Ovary (tissue), 7 donors: ENCODE measurements at regions not wholly inside any gene's neighbourhood (a gene's known extent, or its start where the extent isn't known, plus 50 kb on each side); places are given as distances from the start of the nearest gene placed in this dataset.

Experiments used
- DNase-seq, 5 donors: peaks; one replicate each; pipeline ENCODE4 v3.0.0-alpha.2; 2019 to 2020
- H3K27ac ChIP-seq, 2 donors: fragments of 200-600 bp; one replicate each; pipeline versions ENCODE4 v1.5.1 to v1.8.0; 2019 to 2022
- H3K27me3 ChIP-seq: fragments of 200-600 bp; one replicate; pipeline ENCODE4 v1.8.0; 2022
- H3K36me3 ChIP-seq: fragments of 200-600 bp; sonication (generic); one replicate; pipeline ENCODE4 v1.5.1; 2019
- H3K4me1 ChIP-seq: one replicate; pipeline ENCODE4 v1.8.1; 2013; ENCODE audit warnings: mild to moderate bottlenecking, moderate library complexity; ENCODE audit not compliant: insufficient read depth
- H3K4me3 ChIP-seq: fragments of 200-600 bp; sonication (generic); one replicate; pipeline ENCODE4 v1.5.1; 2017
- H3K9me3 ChIP-seq, 2 donors: fragments of 200-600 bp in 1 of 2; sonication (generic) in 1 of 2; one replicate each; pipeline versions ENCODE4 v1.5.1 to v1.8.1; 2013 to 2019; ENCODE audit warnings: mild to moderate bottlenecking in 1 of 2, moderate library complexity in 1 of 2
- CTCF ChIP-seq, 3 donors: fragments of 450-650 bp in 2 of 3; fragments of 200-600 bp in 1 of 3; IDR thresholded peaks; one replicate each; pipeline versions ENCODE4 v1.5.1 to v1.8.0; 2016 to 2022; ENCODE audit warnings: antibody characterized with exemption in 3 of 3, mild to moderate bottlenecking in 1 of 3
- EP300 ChIP-seq: sonication (generic); formaldehyde crosslinking; IDR thresholded peaks from one replicate; pipeline ENCODE4 v1.6.1; 2017; ENCODE audit warnings: antibody characterized with exemption
- POLR2A ChIP-seq: fragments of 450-650 bp; IDR thresholded peaks from one replicate; pipeline ENCODE4 v1.6.1; 2017; ENCODE audit warnings: antibody characterized with exemption, mild to moderate bottlenecking, moderate library complexity
- WGBS, 3 donors: extraction: QIAGEN DNeasy Blood & Tissue Kit in 1 of 3; methylation state at CpG; one replicate each; pipeline versions ENCODE4 v1.1.5 to v1.1.7; 2013 to 2017; 5-methylcytosine and 5-hydroxymethylcytosine counted together
- intact Hi-C, 4 donors: fragments of 100-400 bp; cut with DNase I; formaldehyde crosslinking; loops; one replicate each; pipeline versions ENCODE4 v1.11.0 to v1.15.1; 2022 to 2023
- donor health status: DM: no; HTN: no; CAD: no; lungs with moderate emphysema.
- donor health status: DM: no; HTN: no; CAD: no.
- donor health status: Bipolar disorder and iron deficiency.
- donor health status: DM: no; HTN: no; CAD: no.
- donor health status: DM: yes; HTN: yes; CAD: no.

GRCh38 chr13:44086389-44086788 lies 206.7 kb downstream of the LACC1 start:
- no peaks in the 10 kb centered on the region for H3K4me1 ChIP-seq
- H3K36me3 ChIP-seq, result no peaks in the 10 kb centered on the region
- no peak overlapping the region for H3K4me3 ChIP-seq
- no peak for DNase-seq
- 69 to 88% (median 73%) methylated on average over 1 of the region's 1 CpG for WGBS, 3 donors
- intact Hi-C loops, result no loop called here
- no peaks in the 10 kb centered on the region for H3K27me3 ChIP-seq
- TF ChIP-seq CTCF (IDR thresholded peaks at IDR 0.05) (no peak), EP300 (no peak), POLR2A (no peak)
- no peaks in the 10 kb centered on the region for H3K9me3 ChIP-seq
- H3K27ac ChIP-seq, result no peak overlapping the region

- Histone ChIP-seq H3K4me3 (no peak overlapping the region), H3K27ac (no peak overlapping the region), H3K9me3 (no peaks in the 10 kb centered on the region), H3K27me3 (no peaks in the 10 kb centered on the region), H3K4me1 (no peaks in the 10 kb centered on the region), H3K36me3 (no peaks in the 10 kb centered on the region)
- intact Hi-C loops, result no loop called here
- 62 to 67% (median 62%) methylated on average over 4 of the region's 4 CpGs for WGBS, 3 donors
- DNase-seq, result no peak
- TF ChIP-seq POLR2A (no peak), CTCF (IDR thresholded peaks at IDR 0.05) (no peak), EP300 (no peak)
Observed at GRCh38 chr13:44088411-44088810, 208.7 kb downstream of the LACC1 start.

GRCh38 chr13:44088991-44089413 lies 209.3 kb downstream of the LACC1 start:
- intact Hi-C loops, result no loop called here
- Histone ChIP-seq H3K4me1 (no peaks in the 10 kb centered on the region), H3K36me3 (no peaks in the 10 kb centered on the region), H3K9me3 (no peaks in the 10 kb centered on the region), H3K4me3 (no peak overlapping the region), H3K27me3 (no peaks in the 10 kb centered on the region), H3K27ac (no peak overlapping the region)
- TF ChIP-seq POLR2A (no peak), EP300 (no peak), CTCF (IDR thresholded peaks at IDR 0.05) (no peak)
- DNase-seq, result no peak
- 91 to 97% (median 93%) methylated on average over 4 of the region's 4 CpGs for WGBS, 3 donors

GRCh38 chr13:44089452-44089851 lies 209.7 kb downstream of the LACC1 start:
- no peak for DNase-seq
- Histone ChIP-seq H3K4me3 (no peak overlapping the region), H3K36me3 (no peaks in the 10 kb centered on the region), H3K27ac (no peak overlapping the region), H3K9me3 (no peaks in the 10 kb centered on the region), H3K27me3 (no peaks in the 10 kb centered on the region), H3K4me1 (no peaks in the 10 kb centered on the region)
- 66 to 81% (median 67%) methylated on average over 2 of the region's 2 CpGs for WGBS, 3 donors
- intact Hi-C loops, result no loop called here
- TF ChIP-seq EP300 (no peak), POLR2A (no peak)

- 66 to 85% (median 74%) methylated on average over 4 of the region's 4 CpGs for whole genome bisulfite sequencing, 3 donors
- no peaks in the 10 kb centered on the region for H3K36me3 ChIP-seq
- no peaks in the 10 kb centered on the region for H3K9me3 ChIP-seq
- H3K27me3 ChIP-seq, result no peaks in the 10 kb centered on the region
- no peak for DNase-seq
- no peak overlapping the region for H3K4me3 ChIP-seq
- no peaks in the 10 kb centered on the region for H3K4me1 ChIP-seq
- H3K27ac ChIP-seq, result no peak overlapping the region
- TF ChIP-seq EP300, result no peak
- TF ChIP-seq POLR2A, result no peak
- no peak for TF ChIP-seq CTCF (IDR thresholded peaks at IDR 0.05)
- intact Hi-C loops, result no loop called here
Observed at GRCh38 chr13:44092078-44092970, 212.6 kb downstream of the LACC1 start.
